H1 (cell line): ENCODE measurements at regions not wholly inside any gene's neighbourhood (a gene's known extent, or its start where the extent isn't known, plus 50 kb on each side); places are given as distances from the start of the nearest gene placed in this dataset.

ENCODE experiments used
- CTCF ChIA-PET: fragments of 300-600 bp; sonication (Branson Sonifier 250); formaldehyde crosslinking; loops from one replicate; lab custom pipeline; 2021; ENCODE audit not compliant: partially characterized antibody; lab: Charles Lee
- POLR2A ChIA-PET: fragments of 300-600 bp; sonication (Branson Sonifier 250); formaldehyde crosslinking; loops from one replicate; lab custom pipeline; 2021; ENCODE audit warnings: inconsistent platforms; ENCODE audit not compliant: partially characterized antibody; lab: Charles Lee
- DNase-seq, 2 experiments: peaks; one replicate each; pipeline versions ENCODE4 v3.0.0 to v3.0.0-alpha.2; 2010 to 2022; ENCODE audit warnings: low spot score in 2 of 2, low read depth in 1 of 2, mixed read lengths in 1 of 2
- FAIRE-seq: peaks from 2 replicates; lab custom pipeline; 2011; peaks lifted over from hg19 to GRCh38; lab: Jason Lieb, UNC
- H2AFZ ChIP-seq: 2 replicates; pipeline ENCODE4 v1.8.1; 2012; ENCODE audit warnings: low read length, inconsistent platforms
- H2AK5ac ChIP-seq: 2 replicates; pipeline ENCODE4 v1.6.1; 2013; ENCODE audit warnings: low read depth, low read length
- H2BK120ac ChIP-seq: replicated peaks from 2 replicates; pipeline ENCODE3; 2013; ENCODE audit warnings: low read depth, low read length, inconsistent platforms
- H2BK12ac ChIP-seq: 2 replicates; pipeline ENCODE4 v1.6.1; 2013; ENCODE audit warnings: low read depth, low read length
- H2BK15ac ChIP-seq: 2 replicates; pipeline ENCODE4 v1.6.1; 2013; ENCODE audit warnings: low read length
- H2BK20ac ChIP-seq: 2 replicates; pipeline ENCODE4 v1.6.1; 2013; ENCODE audit warnings: low read length
- H2BK5ac ChIP-seq: 2 replicates; pipeline ENCODE4 v1.6.1; 2013; ENCODE audit warnings: low read depth, low read length
- H3K14ac ChIP-seq: 2 replicates; pipeline ENCODE4 v1.6.1; 2013; ENCODE audit warnings: inconsistent platforms; ENCODE audit not compliant: insufficient read length
- H3K18ac ChIP-seq: 2 replicates; pipeline ENCODE4 v1.6.1; 2013; ENCODE audit warnings: low read length; ENCODE audit errors: extremely low read depth
- H3K23ac ChIP-seq: 2 replicates; pipeline ENCODE4 v1.6.1; 2013; ENCODE audit warnings: inconsistent platforms; ENCODE audit not compliant: insufficient read length
- H3K23me2 ChIP-seq: 2 replicates; pipeline ENCODE4 v1.6.1; 2013; ENCODE audit warnings: low read depth, low read length
- H3K27ac ChIP-seq: 2 replicates; pipeline ENCODE4 v1.6.1; 2011; ENCODE audit warnings: low read depth, low read length, inconsistent platforms
- H3K27me3 ChIP-seq, 4 experiments: replicated peaks in 1 of 4; 1 replicate in 1 of 4; 2 replicates in 3 of 4; pipeline versions ENCODE4 v1.6.1 to v1.8.1; 2011 to 2013; ENCODE audit warnings: low read length in 3 of 4, mild to moderate bottlenecking in 3 of 4, inconsistent platforms in 2 of 4, mixed read lengths in 2 of 4, moderate library complexity in 1 of 4; ENCODE audit not compliant: control insufficient read depth in 3 of 4, insufficient read depth in 3 of 4; ENCODE audit errors: extremely low read depth in 1 of 4
- H3K36me3 ChIP-seq, 4 experiments: 2 replicates each; pipeline versions ENCODE4 v1.6.1 to v1.8.1; 2011 to 2013; ENCODE audit warnings: mild to moderate bottlenecking in 4 of 4, low read length in 3 of 4, moderate library complexity in 2 of 4, control low read depth in 1 of 4, inconsistent platforms in 1 of 4; ENCODE audit not compliant: insufficient read depth in 4 of 4, control insufficient read depth in 2 of 4
- H3K4ac ChIP-seq: replicated peaks from 2 replicates; pipeline ENCODE3; 2013; ENCODE audit warnings: low read length, low read depth, mixed read lengths, inconsistent platforms; ENCODE audit not compliant: insufficient read length
- H3K4me1 ChIP-seq, 4 experiments: replicated peaks in 1 of 4; 1 replicate in 1 of 4; 2 replicates in 3 of 4; pipeline versions ENCODE4 v1.6.1 to v1.8.1; 2011 to 2013; ENCODE audit warnings: low read length in 3 of 4, inconsistent platforms in 2 of 4, mixed read lengths in 1 of 4; ENCODE audit not compliant: insufficient read depth in 4 of 4, control insufficient read depth in 3 of 4
- H3K4me2 ChIP-seq, 2 experiments: 2 replicates each; pipeline versions ENCODE4 v1.6.1 to v1.8.1; 2011 to 2013; ENCODE audit warnings: low read depth in 2 of 2, low read length in 2 of 2, control low read depth in 1 of 2, inconsistent platforms in 1 of 2, mild to moderate bottlenecking in 1 of 2; ENCODE audit not compliant: insufficient read depth in 1 of 2
- H3K4me3 ChIP-seq, 4 experiments: fragments of 200-600, 300-600 bp in 1 of 4; sonication (generic), shearing (Covaris generic), sonication (Bioruptor Twin) in 1 of 4; 2 replicates each; pipeline versions ENCODE4 v1.5.1 to v1.8.1; 2011 to 2016; ENCODE audit warnings: low read length in 4 of 4, low read depth in 3 of 4, control low read depth in 2 of 4, inconsistent platforms in 2 of 4, mild to moderate bottlenecking in 2 of 4, mixed read lengths in 1 of 4, moderate library complexity in 1 of 4; ENCODE audit not compliant: insufficient read depth in 2 of 4; ENCODE audit errors: extremely low read depth in 1 of 4
- H3K56ac ChIP-seq: replicated peaks from 2 replicates; pipeline ENCODE3; 2013; ENCODE audit warnings: low read depth, mild to moderate bottlenecking, mixed read lengths, low read length, inconsistent platforms; ENCODE audit not compliant: insufficient read length
- H3K79me1 ChIP-seq: 2 replicates; pipeline ENCODE4 v1.6.1; 2013; ENCODE audit warnings: low read depth, low read length, control low read depth
- H3K79me2 ChIP-seq, 2 experiments: 2 replicates each; pipeline versions ENCODE4 v1.6.1 to v1.8.1; 2012 to 2013; ENCODE audit warnings: low read length in 2 of 2, mild to moderate bottlenecking in 2 of 2, inconsistent platforms in 1 of 2; ENCODE audit not compliant: insufficient read depth in 2 of 2, control insufficient read depth in 1 of 2
- H3K9ac ChIP-seq, 4 experiments: replicated peaks in 1 of 4; 1 replicate in 1 of 4; 2 replicates in 3 of 4; pipeline versions ENCODE4 v1.6.1 to v1.8.1; 2011 to 2013; ENCODE audit warnings: low read depth in 3 of 4, low read length in 3 of 4, control low read depth in 2 of 4, mild to moderate bottlenecking in 2 of 4, moderate library complexity in 2 of 4, inconsistent platforms in 1 of 4; ENCODE audit errors: extremely low read depth in 1 of 4
- H3K9me3 ChIP-seq, 2 experiments: 2 replicates each; pipeline versions ENCODE4 v1.6.1 to v1.8.1; 2012 to 2013; ENCODE audit warnings: mild to moderate bottlenecking in 2 of 2, moderate library complexity in 2 of 2, control low read depth in 1 of 2, inconsistent platforms in 1 of 2, low read depth in 1 of 2, low read length in 1 of 2, mixed read lengths in 1 of 2; ENCODE audit not compliant: insufficient read depth in 2 of 2
- H4K20me1 ChIP-seq, 2 experiments: replicated peaks in 1 of 2; 2 replicates each; pipeline versions ENCODE3 to v1.8.1; 2011 to 2013; ENCODE audit warnings: inconsistent platforms in 2 of 2, low read length in 2 of 2, mild to moderate bottlenecking in 1 of 2; ENCODE audit not compliant: insufficient read depth in 2 of 2, control insufficient read depth in 1 of 2
- H4K5ac ChIP-seq: 2 replicates; pipeline ENCODE4 v1.6.1; 2013; ENCODE audit warnings: low read length, low read depth, mixed read lengths, inconsistent platforms; ENCODE audit not compliant: insufficient read length
- H4K8ac ChIP-seq: 2 replicates; pipeline ENCODE4 v1.8.0; 2013; ENCODE audit warnings: mild to moderate bottlenecking, moderate library complexity, low read length, inconsistent platforms; ENCODE audit not compliant: insufficient read depth; ENCODE audit errors: extremely low read depth
- H4K91ac ChIP-seq: replicated peaks from 2 replicates; pipeline ENCODE3; 2013; ENCODE audit warnings: low read length, mixed read lengths, inconsistent platforms; ENCODE audit not compliant: insufficient read length
- BRCA1 ChIP-seq: IDR thresholded peaks from 2 replicates; pipeline ENCODE4 v1.6.1; 2012; ENCODE audit warnings: low read depth, low read length, improper control_type of control experiment
- POLR2AphosphoS5 ChIP-seq: IDR thresholded peaks from 2 replicates; pipeline ENCODE4 v1.6.1; 2011; ENCODE audit warnings: low read depth, low read length
- WGBS, 2 experiments: shearing (Covaris generic) in 1 of 2; methylation state at CpG; one replicate each; pipeline versions ENCODE4 v1.1.6 to v1.1.7; 2013 to 2015; ENCODE audit warnings: low lambda C conversion rate in 2 of 2, mixed read lengths in 2 of 2, inconsistent platforms in 1 of 2, low coverage in 1 of 2, missing lambda C conversion rate in 1 of 2; ENCODE audit not compliant: insufficient replicate concordance in 2 of 2, insufficient coverage in 1 of 2, insufficient read length in 1 of 2; ENCODE audit errors: extremely low coverage in 1 of 2, missing lambda C conversion rate in 1 of 2; 5-methylcytosine and 5-hydroxymethylcytosine counted together

- FAIRE-seq, result no peak
- POLR2A ChIA-PET, result no interaction called here
These were observed 409.7 kb downstream of the PIK3C3 start for GRCh38 chr18:42364766-42365165.

More at GRCh38 chr18:42364766-42365165, 409.7 kb downstream of the PIK3C3 start:
- H2BK15ac ChIP-seq, result no peak overlapping the region
- TF ChIP-seq POLR2AphosphoS5 (no peak), BRCA1 (no peak)
- TF ChIP-seq, all 59 proteins: peak for 0
- no peak overlapping the region for H2BK20ac ChIP-seq
- no peaks in the 10 kb centered on the region for H3K36me3 ChIP-seq
- no peak overlapping the region for H4K5ac ChIP-seq
- no peak overlapping the region for H2BK120ac ChIP-seq
- H3K4me3 ChIP-seq, result no peak overlapping the region
- H3K14ac ChIP-seq, result no peak overlapping the region
- no peaks in the 10 kb centered on the region for H3K4me1 ChIP-seq
- no peak overlapping the region for H3K4ac ChIP-seq
- H3K79me1 ChIP-seq, result no peaks in the 10 kb centered on the region
- H3K27ac ChIP-seq, result no peak overlapping the region
- H3K27me3 ChIP-seq, result no peaks in the 10 kb centered on the region
- no peak overlapping the region for H4K8ac ChIP-seq
- no peaks in the 10 kb centered on the region for H3K79me2 ChIP-seq
- H4K91ac ChIP-seq, result no peak overlapping the region
- no peak overlapping the region for H3K56ac ChIP-seq
- H2BK5ac ChIP-seq, result no peak overlapping the region
- CTCF ChIA-PET, result no interaction called here
- H4K20me1 ChIP-seq, result no peaks in the 10 kb centered on the region
- H3K9ac ChIP-seq, result no peak overlapping the region
- no peak for DNase-seq
- H2AFZ ChIP-seq, result no peak overlapping the region
- no peak overlapping the region for H3K4me2 ChIP-seq
- no peak overlapping the region for H2AK5ac ChIP-seq
- H2BK12ac ChIP-seq, result no peak overlapping the region
- WGBS, 2 experiments, result 74% methylated on average over 1 of the region's 1 CpG; no CpG with 5 or more reads in 1 of the 2 experiments
- no peaks in the 10 kb centered on the region for H3K9me3 ChIP-seq
- H3K23ac ChIP-seq, result no peak overlapping the region
- no peaks in the 10 kb centered on the region for H3K23me2 ChIP-seq
- no peak overlapping the region for H3K18ac ChIP-seq
